Body of pancreas (tissue), 4 donors: ENCODE measurements at regions not wholly inside any gene's neighbourhood (a gene's known extent, or its start where the extent isn't known, plus 50 kb on each side); places are given as distances from the start of the nearest gene placed in this dataset.
"Not testable (repeated sequence)": the region's sequence is repeated elsewhere in the genome, so short reads cannot be mapped to it uniquely, and the experiment has no call there.

ENCODE experiments used
- POLR2A ChIP-seq, 3 donors: fragments of 450-650 bp; IDR thresholded peaks; one replicate each; pipeline ENCODE4 v1.6.1; 2016; ENCODE audit warnings: antibody characterized with exemption in 3 of 3, mild to moderate bottlenecking in 2 of 3
- TF ChIP-seq, protein P1 (sequence below), 7 experiments: fragments of 450-650 bp in 4 of 7; fragments of 200-600 bp in 3 of 7; sonication (generic) in 3 of 7; IDR thresholded peaks; one replicate each; pipeline ENCODE4 v1.5.1; 2016 to 2019; ENCODE audit warnings: antibody characterized with exemption in 7 of 7

DNA sequence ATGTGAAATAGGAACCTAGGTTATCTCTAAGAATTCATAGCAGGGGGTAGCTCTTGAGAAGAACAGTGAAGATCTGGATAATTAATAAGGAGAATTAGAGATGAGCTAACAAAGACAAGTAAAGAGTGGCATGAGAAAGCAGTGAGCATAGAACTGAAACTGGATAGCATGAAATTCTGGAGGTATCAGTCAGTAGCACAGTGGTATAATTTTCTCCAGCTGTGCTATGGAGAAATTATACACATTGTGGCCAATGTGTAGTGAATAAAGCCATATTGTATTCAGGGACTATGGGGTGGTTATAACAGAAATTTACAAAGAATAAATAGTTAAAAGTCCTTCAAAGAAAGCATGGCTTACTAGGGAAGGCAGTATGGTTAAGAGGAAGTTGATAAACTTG, 57.7 kb upstream of the LRRC37A2 start:
- TF ChIP-seq, protein P1, sequence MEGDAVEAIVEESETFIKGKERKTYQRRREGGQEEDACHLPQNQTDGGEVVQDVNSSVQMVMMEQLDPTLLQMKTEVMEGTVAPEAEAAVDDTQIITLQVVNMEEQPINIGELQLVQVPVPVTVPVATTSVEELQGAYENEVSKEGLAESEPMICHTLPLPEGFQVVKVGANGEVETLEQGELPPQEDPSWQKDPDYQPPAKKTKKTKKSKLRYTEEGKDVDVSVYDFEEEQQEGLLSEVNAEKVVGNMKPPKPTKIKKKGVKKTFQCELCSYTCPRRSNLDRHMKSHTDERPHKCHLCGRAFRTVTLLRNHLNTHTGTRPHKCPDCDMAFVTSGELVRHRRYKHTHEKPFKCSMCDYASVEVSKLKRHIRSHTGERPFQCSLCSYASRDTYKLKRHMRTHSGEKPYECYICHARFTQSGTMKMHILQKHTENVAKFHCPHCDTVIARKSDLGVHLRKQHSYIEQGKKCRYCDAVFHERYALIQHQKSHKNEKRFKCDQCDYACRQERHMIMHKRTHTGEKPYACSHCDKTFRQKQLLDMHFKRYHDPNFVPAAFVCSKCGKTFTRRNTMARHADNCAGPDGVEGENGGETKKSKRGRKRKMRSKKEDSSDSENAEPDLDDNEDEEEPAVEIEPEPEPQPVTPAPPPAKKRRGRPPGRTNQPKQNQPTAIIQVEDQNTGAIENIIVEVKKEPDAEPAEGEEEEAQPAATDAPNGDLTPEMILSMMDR (IDR thresholded peaks at IDR 0.05), result not testable (repeated sequence)
- not testable (repeated sequence) for TF ChIP-seq POLR2A (IDR thresholded peaks at IDR 0.05)
